ENCODE measurements at regions not wholly inside any gene's neighbourhood (a gene's known extent, or its start where the extent isn't known, plus 50 kb on each side); places are given as distances from the start of the nearest gene placed in this dataset.
"Not testable (repeated sequence)": the region's sequence is repeated elsewhere in the genome, so short reads cannot be mapped to it uniquely, and the experiment has no call there.

GRCh38 chr13:73640476-73641179 is 493.6 kb downstream of the KLF12 start:
- H3K4me3 ChIP-seq; H3K4me1 ChIP-seq; H3K36me3 ChIP-seq (replicated peaks); H3K9me3 ChIP-seq; H3K27me3 ChIP-seq (ENCODE audit: low read depth); in situ Hi-C loops (cut with MboI; ENCODE audit: low sequenced_read_pairs): not testable (repeated sequence)
- peak in 1 of 2 experiments; percentile 9 for DNase-seq (ENCODE audit: low spot score in 2 of 2)

DNA sequence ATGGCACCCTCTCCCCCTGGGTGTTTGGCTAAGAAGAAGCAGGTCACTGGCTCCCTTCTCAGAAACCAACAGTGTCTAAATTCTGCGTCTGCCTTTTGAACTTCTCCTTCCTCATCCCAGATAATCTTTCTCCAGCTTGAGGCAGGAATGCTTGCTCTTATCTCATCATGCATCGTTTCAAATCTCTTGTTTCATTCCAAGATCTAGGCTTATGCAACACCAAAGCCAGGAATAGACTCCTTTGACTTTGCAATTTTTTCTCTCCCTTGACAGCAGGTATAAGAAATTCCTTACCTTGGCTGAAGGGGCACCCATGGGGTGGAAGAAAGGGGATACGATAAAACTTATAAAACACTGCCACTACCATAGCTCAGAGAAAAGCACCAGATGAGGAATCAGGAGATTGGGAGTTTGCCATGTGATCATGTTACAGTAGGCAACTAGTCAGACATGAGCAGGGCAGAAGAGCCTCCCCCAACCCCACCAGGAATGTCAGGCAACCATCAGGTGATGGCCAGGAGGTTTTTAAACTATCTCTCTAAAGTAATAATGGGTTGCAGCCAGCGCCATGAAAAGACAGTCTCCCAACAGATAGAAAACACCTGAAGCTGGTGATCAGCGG is 498.9 kb downstream of the KLF12 start:
- in situ Hi-C loops (cut with MboI; ENCODE audit: low sequenced_read_pairs): no loop called here
- no peaks in the 10 kb centered on the region for H3K27me3 ChIP-seq (ENCODE audit: low read depth)
- DNase-seq (ENCODE audit: low spot score in 2 of 2): no peak
- H3K4me3 ChIP-seq: no peak overlapping the region
- no peaks in the 10 kb centered on the region for H3K4me1 ChIP-seq
- H3K36me3 ChIP-seq (replicated peaks): no peaks in the 10 kb centered on the region
- no peaks in the 10 kb centered on the region for H3K9me3 ChIP-seq

DNA sequence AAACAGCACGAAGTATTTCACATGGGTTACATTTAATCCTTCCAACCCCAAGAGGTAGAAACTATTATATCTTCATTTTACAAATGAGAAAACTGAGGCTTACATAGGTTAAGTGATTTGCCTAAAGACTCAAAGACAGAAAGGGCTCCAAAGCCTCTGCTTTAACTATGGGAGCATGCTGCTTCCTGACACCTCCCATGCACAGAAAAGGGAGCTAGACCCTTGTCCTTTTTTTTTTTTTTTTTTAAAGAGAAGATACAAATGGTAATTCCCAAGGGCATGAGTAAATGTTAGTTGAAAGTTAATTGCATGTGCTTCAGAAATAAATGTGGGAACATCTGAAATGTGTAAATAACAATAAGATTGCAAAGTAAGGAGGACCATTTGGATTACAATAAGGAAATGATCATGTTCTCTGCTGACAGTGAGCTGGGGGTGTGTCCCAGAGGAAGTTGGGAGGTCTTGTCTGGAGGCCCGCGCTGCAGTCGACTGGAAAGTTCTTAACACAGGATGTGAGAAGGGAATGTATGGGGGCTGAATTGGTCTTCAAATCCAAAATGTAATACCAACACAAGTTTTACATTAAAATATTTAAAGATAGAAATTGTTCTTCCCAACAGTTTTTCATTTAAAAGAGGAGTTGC is 500.3 kb downstream of the KLF12 start:
- in situ Hi-C loops (cut with MboI; ENCODE audit: low sequenced_read_pairs): no loop called here
- DNase-seq (ENCODE audit: low spot score in 2 of 2): peak in 1 of 2 experiments; percentile 11
- no peaks in the 10 kb centered on the region; the same call in 1 of the 2 replicates for H3K9me3 ChIP-seq

DNA sequence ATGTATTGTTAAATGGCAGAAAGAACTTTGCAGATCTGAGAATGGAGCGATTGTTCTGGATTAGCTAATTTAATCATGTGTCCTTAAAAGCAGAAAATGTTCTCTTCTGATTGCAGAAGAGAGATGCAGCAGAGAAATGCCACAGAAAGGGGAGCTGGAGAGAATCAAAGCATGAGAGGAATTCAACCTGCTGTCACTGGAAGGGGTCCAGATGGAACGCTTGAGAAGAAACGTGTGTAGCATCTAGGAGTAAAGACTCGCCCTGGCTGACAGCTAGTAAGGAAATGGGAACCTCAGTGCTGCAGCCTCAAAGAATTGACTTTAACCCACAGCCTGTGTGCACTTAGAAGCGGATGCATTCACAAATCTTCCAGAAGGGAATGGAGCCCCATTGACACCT is 502.8 kb downstream of the KLF12 start:
- DNase-seq (ENCODE audit: low spot score in 2 of 2): no peak
- in situ Hi-C loops (cut with MboI; ENCODE audit: low sequenced_read_pairs): no loop called here
- Histone ChIP-seq H3K27me3 (ENCODE audit: low read depth) (no peaks in the 10 kb centered on the region), H3K36me3 (replicated peaks) (no peaks in the 10 kb centered on the region), H3K4me3 (no peak overlapping the region), H3K9me3 (no peaks in the 10 kb centered on the region; the same call in 1 of the 2 replicates), H3K4me1 (no peaks in the 10 kb centered on the region)

More for the DNA sequence above, 500.3 kb downstream of the KLF12 start:
- Histone ChIP-seq H3K36me3 (replicated peaks) (no peaks in the 10 kb centered on the region), H3K4me1 (no peaks in the 10 kb centered on the region), H3K27me3 (ENCODE audit: low read depth) (no peaks in the 10 kb centered on the region), H3K4me3 (no peak overlapping the region)

DNA sequence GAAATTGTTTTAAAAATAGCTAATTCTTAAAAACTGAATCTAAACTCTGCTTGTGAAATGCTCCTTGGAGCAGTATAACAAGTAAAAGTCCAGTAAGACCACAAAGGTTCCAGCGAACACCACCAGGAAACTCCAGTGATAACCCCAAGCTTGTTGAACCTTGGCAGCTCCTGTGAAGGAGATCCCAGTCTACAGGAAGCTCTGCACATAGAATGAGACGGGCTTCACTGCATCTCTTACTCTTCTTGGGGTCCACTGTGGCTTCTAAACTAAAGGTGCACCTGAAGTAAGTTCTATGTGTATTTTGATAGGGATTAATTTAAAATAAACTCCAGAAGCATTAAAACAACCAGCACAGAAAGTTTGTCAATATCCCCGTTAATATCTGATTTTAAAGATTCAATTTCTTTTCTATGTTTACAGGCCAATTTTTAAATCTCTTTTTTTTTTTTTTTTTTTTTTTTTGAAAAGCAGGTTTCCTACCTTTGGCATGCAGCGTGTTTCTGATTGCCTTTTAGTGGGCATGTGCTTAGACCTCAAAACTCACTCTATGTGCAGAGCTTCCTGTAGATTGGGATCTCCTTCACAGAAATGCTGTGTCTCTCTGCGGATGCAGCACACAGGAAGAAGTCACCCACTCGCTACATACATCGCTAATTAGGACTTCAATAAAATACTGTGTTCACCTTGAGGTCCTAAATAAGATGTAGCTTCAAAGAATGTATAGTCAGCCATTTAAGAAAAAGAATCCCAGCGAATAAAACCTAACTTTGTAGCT is 508.5 kb downstream of the KLF12 start:
- Histone ChIP-seq H3K4me1 (no peaks in the 10 kb centered on the region), H3K9me3 (no peaks in the 10 kb centered on the region; the same call in 1 of the 2 replicates), H3K36me3 (replicated peaks) (no peaks in the 10 kb centered on the region), H3K4me3 (no peak overlapping the region), H3K27me3 (ENCODE audit: low read depth) (no peaks in the 10 kb centered on the region)
- in situ Hi-C loops (cut with MboI; ENCODE audit: low sequenced_read_pairs): no loop called here
- DNase-seq (ENCODE audit: low spot score in 2 of 2): no peak

GRCh38 chr13:73623281-73623680 is 510.9 kb downstream of the KLF12 start:
- Histone ChIP-seq H3K36me3 (replicated peaks) (no peaks in the 10 kb centered on the region), H3K4me3 (no peak overlapping the region), H3K9me3 (no peaks in the 10 kb centered on the region), H3K27me3 (ENCODE audit: low read depth) (no peaks in the 10 kb centered on the region), H3K4me1 (no peaks in the 10 kb centered on the region)
- DNase-seq (ENCODE audit: low spot score in 2 of 2): no peak
- in situ Hi-C loops (cut with MboI; ENCODE audit: low sequenced_read_pairs): no loop called here

- Histone ChIP-seq H3K36me3 (replicated peaks) (no peaks in the 10 kb centered on the region), H3K9me3 (no peaks in the 10 kb centered on the region), H3K27me3 (ENCODE audit: low read depth) (no peaks in the 10 kb centered on the region), H3K4me1 (no peaks in the 10 kb centered on the region), H3K4me3 (no peak overlapping the region)
- in situ Hi-C loops (cut with MboI; ENCODE audit: low sequenced_read_pairs): no loop called here
- no peak for DNase-seq (ENCODE audit: low spot score in 2 of 2)
Observed at GRCh38 chr13:73622381-73622780, 511.8 kb downstream of the KLF12 start.

DNA sequence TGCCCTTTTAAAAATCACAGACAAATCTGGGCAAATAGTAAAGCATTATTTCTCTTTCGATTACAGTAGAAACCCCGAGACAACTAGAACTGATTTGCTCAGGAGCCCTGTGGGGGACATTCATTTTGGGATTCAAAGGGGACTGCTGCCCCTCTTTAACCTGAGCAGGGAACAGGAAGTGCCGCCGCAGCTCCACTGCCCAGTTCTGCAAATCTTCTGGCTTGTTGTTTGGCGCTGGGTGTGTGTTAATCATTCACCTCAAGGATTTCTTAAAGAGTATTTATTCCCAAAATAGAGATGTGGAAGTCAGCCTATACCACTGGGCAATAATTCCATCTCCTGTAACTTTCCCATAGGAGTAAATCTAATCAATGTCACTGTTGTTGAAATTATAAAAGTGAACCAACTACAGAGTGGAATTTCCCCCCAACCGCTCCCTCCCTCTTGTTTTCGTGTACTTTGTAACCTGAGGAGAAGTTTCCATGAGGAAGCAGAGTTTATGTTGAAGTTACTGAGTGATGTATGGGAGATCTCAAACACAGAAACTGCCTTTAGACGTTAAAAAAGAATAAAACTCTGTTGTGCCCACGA is 515.8 kb downstream of the KLF12 start:
- Histone ChIP-seq H3K9me3 (no peaks in the 10 kb centered on the region), H3K4me3 (no peak overlapping the region), H3K36me3 (replicated peaks) (no peaks in the 10 kb centered on the region), H3K27me3 (ENCODE audit: low read depth) (no peaks in the 10 kb centered on the region), H3K4me1 (no peaks in the 10 kb centered on the region)
- in situ Hi-C loops (cut with MboI; ENCODE audit: low sequenced_read_pairs): no loop called here
- no peak for DNase-seq (ENCODE audit: low spot score in 2 of 2)

DNA sequence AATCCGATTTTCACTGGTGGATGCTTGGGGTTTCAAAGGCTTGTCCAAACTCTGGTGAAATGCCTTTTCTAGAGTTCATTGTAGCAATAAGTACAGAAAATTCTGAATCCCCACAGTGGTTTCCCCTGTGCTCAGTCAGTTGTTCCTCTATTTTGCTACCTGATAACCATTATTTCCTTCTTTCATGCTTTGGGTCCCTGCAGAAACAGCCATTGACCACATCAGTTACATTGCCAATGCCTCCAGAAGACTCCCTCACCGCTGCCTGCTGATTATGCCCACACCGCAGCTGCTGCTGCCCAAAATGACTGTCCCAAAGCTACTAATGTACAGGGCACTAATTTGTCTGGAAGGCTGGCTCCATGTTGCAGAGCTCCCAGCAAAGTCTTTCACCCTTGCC is 517.3 kb downstream of the KLF12 start:
- H3K4me1 ChIP-seq: no peaks in the 10 kb centered on the region
- no peak for DNase-seq (ENCODE audit: low spot score in 2 of 2)
- in situ Hi-C loops (cut with MboI; ENCODE audit: low sequenced_read_pairs): no loop called here

GRCh38 chr13:73610799-73611592 is 523.2 kb downstream of the KLF12 start:
- Histone ChIP-seq H3K4me3 (no peak overlapping the region), H3K27me3 (ENCODE audit: low read depth) (no peaks in the 10 kb centered on the region), H3K4me1 (peaks cover 21% of the 10 kb centered on the region), H3K36me3 (replicated peaks) (no peaks in the 10 kb centered on the region), H3K9me3 (no peaks in the 10 kb centered on the region)
- no peak for DNase-seq (ENCODE audit: low spot score in 2 of 2)
- in situ Hi-C loops (cut with MboI; ENCODE audit: low sequenced_read_pairs): no loop called here

More for the DNA sequence above, 517.3 kb downstream of the KLF12 start:
- H3K36me3 ChIP-seq (replicated peaks): no peaks in the 10 kb centered on the region
- H3K27me3 ChIP-seq (ENCODE audit: low read depth): no peaks in the 10 kb centered on the region
- no peak overlapping the region for H3K4me3 ChIP-seq
- H3K9me3 ChIP-seq: no peaks in the 10 kb centered on the region

DNA sequence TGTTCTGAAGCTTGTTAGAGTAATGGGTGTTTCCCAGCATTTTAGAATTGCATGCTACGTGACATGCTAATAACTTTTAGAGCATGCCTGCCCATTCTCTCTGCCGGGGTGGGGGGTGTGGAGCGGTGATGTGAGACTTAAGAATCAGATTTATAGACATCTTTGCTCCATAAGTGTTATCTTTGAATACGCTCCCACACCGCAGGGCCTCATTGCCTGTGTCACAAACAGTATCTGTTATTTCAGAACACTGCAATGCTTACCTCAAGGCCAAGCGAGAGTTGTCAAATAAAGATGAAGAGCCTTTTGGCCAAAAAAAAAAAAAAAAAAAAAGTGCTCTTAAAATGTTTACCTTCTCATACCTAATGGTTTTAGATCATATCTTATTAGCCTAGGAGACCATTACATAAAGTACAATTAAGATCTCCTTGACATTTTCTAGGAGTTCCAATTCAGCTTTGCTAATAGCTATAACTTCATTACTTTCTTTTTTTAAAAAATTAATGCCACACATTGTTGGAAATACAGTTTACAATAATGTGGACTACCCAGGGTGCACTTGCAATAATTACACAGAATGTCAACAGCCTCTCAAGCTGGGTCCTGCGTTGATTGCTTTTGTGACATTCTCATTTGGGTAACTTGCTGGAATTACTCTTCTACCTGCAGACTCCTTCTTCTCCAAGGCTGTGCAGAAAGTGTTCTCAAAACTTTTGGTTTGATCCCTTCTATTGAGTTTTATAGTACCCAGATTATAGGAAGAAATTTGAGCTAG is 525.3 kb downstream of the KLF12 start:
- in situ Hi-C loops (cut with MboI; ENCODE audit: low sequenced_read_pairs): no loop called here
- Histone ChIP-seq H3K4me3 (no peak overlapping the region), H3K9me3 (no peaks in the 10 kb centered on the region), H3K36me3 (replicated peaks) (no peaks in the 10 kb centered on the region), H3K27me3 (ENCODE audit: low read depth) (no peaks in the 10 kb centered on the region), H3K4me1 (peaks cover 21% of the 10 kb centered on the region)
- peak in 1 of 2 experiments; percentile 60 for DNase-seq (ENCODE audit: low spot score in 2 of 2)

- Histone ChIP-seq H3K4me1 (peaks cover 21% of the 10 kb centered on the region), H3K27me3 (ENCODE audit: low read depth) (no peaks in the 10 kb centered on the region), H3K4me3 (no peak overlapping the region), H3K9me3 (no peaks in the 10 kb centered on the region), H3K36me3 (replicated peaks) (no peaks in the 10 kb centered on the region)
- in situ Hi-C loops (cut with MboI; ENCODE audit: low sequenced_read_pairs): no loop called here
- no peak for DNase-seq (ENCODE audit: low spot score in 2 of 2)
Observed at GRCh38 chr13:73608157-73608516, 526.1 kb downstream of the KLF12 start.
